ENCODE measurements at regions not wholly inside any gene's neighbourhood (a gene's known extent, or its start where the extent isn't known, plus 50 kb on each side); places are given as distances from the start of the nearest gene placed in this dataset.
A peak's percentile ranks its signal among the peaks of the same experiment; 100 is the strongest.

GRCh38 chr7:153454306-153454705 lies 597.9 kb upstream of the DPP6 start:
- Mint-ChIP-seq H3K4me1 (ENCODE audit: insufficient read depth, unreplicated experiment) (peaks cover 6% of the 10 kb centered on the region), H3K27ac (ENCODE audit: low read depth, unreplicated experiment) (no peak overlapping the region), H3K4me3 (ENCODE audit: unreplicated experiment) (no peak overlapping the region), H3K27me3 (ENCODE audit: insufficient read depth, unreplicated experiment) (no peaks in the 10 kb centered on the region), H3K36me3 (ENCODE audit: insufficient read depth, unreplicated experiment) (no peaks in the 10 kb centered on the region), H3K9me3 (ENCODE audit: unreplicated experiment) (peaks cover 24% of the 10 kb centered on the region)
- ChIA-PET POLR2A (no interaction called here), CTCF (interaction anchor here (0.7 kb wide), 1 partner anchor 54 kb away, joined by 4 read pairs; no protein-coding TSS in a partner anchor)
- BruUV-seq (replicated peaks) = no TSS peak
- no peak for DNase-seq (ENCODE audit: unreplicated experiment)
- intact Hi-C loops (cut with micrococcal nuclease) = no loop called here
- TF ChIP-seq CTCF (IDR thresholded peaks at IDR 0.05; ENCODE audit: unreplicated experiment) = no peak

GRCh38 chr7:153457746-153458145 lies 594.5 kb upstream of the DPP6 start:
- no peak for DNase-seq (ENCODE audit: unreplicated experiment)
- peaks cover 24% of the 10 kb centered on the region for H3K9me3 Mint-ChIP-seq (ENCODE audit: unreplicated experiment)
- peak overlapping the region; percentile 39 for H3K27ac Mint-ChIP-seq (ENCODE audit: low read depth, unreplicated experiment)
- BruUV-seq (replicated peaks) = no TSS peak
- POLR2A ChIA-PET = no interaction called here
- peaks cover 6% of the 10 kb centered on the region for H3K4me1 Mint-ChIP-seq (ENCODE audit: insufficient read depth, unreplicated experiment)
- TF ChIP-seq CTCF (IDR thresholded peaks at IDR 0.05; ENCODE audit: unreplicated experiment) = no peak
- no peaks in the 10 kb centered on the region for H3K27me3 Mint-ChIP-seq (ENCODE audit: insufficient read depth, unreplicated experiment)
- CTCF ChIA-PET = no interaction called here
- intact Hi-C loops (cut with micrococcal nuclease) = no loop called here
- no peaks in the 10 kb centered on the region for H3K36me3 Mint-ChIP-seq (ENCODE audit: insufficient read depth, unreplicated experiment)
- H3K4me3 Mint-ChIP-seq (ENCODE audit: unreplicated experiment) = no peak overlapping the region

GRCh38 chr7:153470004-153470671 lies 582.1 kb upstream of the DPP6 start:
- CTCF ChIA-PET = no interaction called here
- Mint-ChIP-seq H3K36me3 (ENCODE audit: insufficient read depth, unreplicated experiment) (no peaks in the 10 kb centered on the region), H3K4me3 (ENCODE audit: unreplicated experiment) (no peak overlapping the region), H3K27me3 (ENCODE audit: insufficient read depth, unreplicated experiment) (no peaks in the 10 kb centered on the region), H3K27ac (ENCODE audit: low read depth, unreplicated experiment) (no peak overlapping the region), H3K4me1 (ENCODE audit: insufficient read depth, unreplicated experiment) (peaks cover 9% of the 10 kb centered on the region), H3K9me3 (ENCODE audit: unreplicated experiment) (peaks cover 28% of the 10 kb centered on the region)
- TF ChIP-seq CTCF (IDR thresholded peaks at IDR 0.05; ENCODE audit: unreplicated experiment) = no peak
- POLR2A ChIA-PET = no interaction called here
- BruUV-seq (replicated peaks) = no TSS peak
- DNase-seq (ENCODE audit: unreplicated experiment) = no peak
- intact Hi-C loops (cut with micrococcal nuclease) = no loop called here

GRCh38 chr7:153472516-153472915 lies 579.7 kb upstream of the DPP6 start:
- Mint-ChIP-seq H3K4me1 (ENCODE audit: insufficient read depth, unreplicated experiment) (peaks cover 9% of the 10 kb centered on the region), H3K27me3 (ENCODE audit: insufficient read depth, unreplicated experiment) (no peaks in the 10 kb centered on the region), H3K4me3 (ENCODE audit: unreplicated experiment) (no peak overlapping the region), H3K9me3 (ENCODE audit: unreplicated experiment) (peaks cover 26% of the 10 kb centered on the region), H3K27ac (ENCODE audit: low read depth, unreplicated experiment) (no peak overlapping the region), H3K36me3 (ENCODE audit: insufficient read depth, unreplicated experiment) (no peaks in the 10 kb centered on the region)
- ChIA-PET POLR2A (no interaction called here), CTCF (no interaction called here)
- no peak for DNase-seq (ENCODE audit: unreplicated experiment)
- no TSS peak for BruUV-seq (replicated peaks)
- intact Hi-C loops (cut with micrococcal nuclease) = no loop called here
- no peak for TF ChIP-seq CTCF (IDR thresholded peaks at IDR 0.05; ENCODE audit: unreplicated experiment)
